Stomach smooth muscle (tissue), 2 donors: ENCODE measurements at regions not wholly inside any gene's neighbourhood (a gene's known extent, or its start where the extent isn't known, plus 50 kb on each side); places are given as distances from the start of the nearest gene placed in this dataset.

ENCODE experiments used
- H3K27ac ChIP-seq: one replicate; pipeline ENCODE4 v1.7.0; 2013; ENCODE audit warnings: mild to moderate bottlenecking, low read length, inconsistent platforms
- H3K27me3 ChIP-seq, 2 donors: one replicate each; pipeline ENCODE4 v1.7.0; 2013; ENCODE audit warnings: low read length in 2 of 2; ENCODE audit not compliant: insufficient read depth in 2 of 2, control insufficient read depth in 1 of 2
- H3K36me3 ChIP-seq, 2 donors: one replicate each; pipeline ENCODE4 v1.7.0; 2013; ENCODE audit warnings: low read length in 2 of 2; ENCODE audit not compliant: control insufficient read depth in 2 of 2, insufficient read depth in 2 of 2
- H3K4me1 ChIP-seq: one replicate; pipeline ENCODE4 v1.7.0; 2013; ENCODE audit warnings: low read length; ENCODE audit not compliant: control insufficient read depth, insufficient read depth
- H3K4me3 ChIP-seq, 2 donors: one replicate each; pipeline ENCODE4 v1.7.0; 2013; ENCODE audit warnings: low read length in 2 of 2
- H3K9ac ChIP-seq, 2 donors: one replicate each; pipeline ENCODE4 v1.7.0; 2013; ENCODE audit warnings: low read length in 2 of 2, mild to moderate bottlenecking in 1 of 2
- H3K9me3 ChIP-seq, 2 donors: one replicate each; pipeline ENCODE4 v1.7.0; 2013; ENCODE audit warnings: low read length in 2 of 2; ENCODE audit not compliant: control insufficient read depth in 2 of 2
- donor health status: healthy.
- donor health status: Pancreatic carcinoma.

DNA sequence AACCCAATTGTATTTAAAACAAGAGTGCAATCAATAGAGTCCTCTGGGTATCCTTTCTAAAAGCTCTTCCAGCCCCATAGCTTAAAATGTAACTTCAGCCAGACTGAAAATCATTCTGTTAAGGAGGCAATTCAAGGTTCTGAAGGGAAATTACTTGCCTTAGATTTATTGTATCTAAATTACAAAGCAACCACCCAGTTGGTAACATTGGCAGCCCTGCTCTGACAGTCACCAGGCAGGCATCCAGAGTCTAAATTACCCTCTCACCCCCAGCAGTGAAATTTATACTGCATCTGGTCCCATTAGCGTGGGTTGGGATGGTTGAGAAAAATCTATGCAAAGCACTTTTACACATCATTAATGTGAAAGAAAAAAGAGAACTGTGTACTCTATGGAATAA is 514.7 kb downstream of the MTRR start:
- H3K9me3 ChIP-seq, result no peaks in the 10 kb centered on the region
- no peaks in the 10 kb centered on the region for H3K27me3 ChIP-seq
- H3K9ac ChIP-seq, result no peak overlapping the region
- H3K27ac ChIP-seq, result no peak overlapping the region
- no peaks in the 10 kb centered on the region for H3K4me1 ChIP-seq
- no peaks in the 10 kb centered on the region for H3K36me3 ChIP-seq
- H3K4me3 ChIP-seq, result no peak overlapping the region

DNA sequence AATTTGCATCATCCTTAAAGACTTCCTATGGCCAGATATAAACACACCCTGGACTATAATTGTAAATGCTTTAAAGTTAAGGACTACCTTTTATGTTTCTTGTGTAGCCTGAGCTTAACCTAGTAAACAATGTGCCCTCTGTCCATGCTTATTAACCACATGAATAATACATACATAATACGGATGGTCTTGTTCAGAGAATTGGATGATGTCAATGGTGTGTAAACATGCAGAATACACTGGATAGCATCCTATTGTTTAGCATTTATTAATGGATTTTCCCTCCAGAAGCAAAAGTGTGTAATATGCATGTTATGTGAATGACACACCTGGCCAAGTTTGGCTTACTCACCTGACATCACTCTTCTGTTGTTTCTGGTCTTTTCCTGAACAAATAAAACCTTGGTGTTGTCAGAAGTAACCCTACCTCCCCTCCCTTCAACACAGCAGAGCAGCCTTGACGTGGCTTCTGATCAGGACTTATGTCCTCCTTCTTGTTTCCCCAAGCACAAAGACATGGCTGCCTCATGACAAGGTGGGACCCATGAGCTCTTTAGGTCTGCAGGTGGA is 517.9 kb downstream of the MTRR start:
- Histone ChIP-seq H3K4me1 (no peaks in the 10 kb centered on the region), H3K27me3 (no peaks in the 10 kb centered on the region), H3K9ac (no peak overlapping the region), H3K4me3 (no peak overlapping the region), H3K36me3 (no peaks in the 10 kb centered on the region), H3K27ac (no peak overlapping the region), H3K9me3 (no peaks in the 10 kb centered on the region)

DNA sequence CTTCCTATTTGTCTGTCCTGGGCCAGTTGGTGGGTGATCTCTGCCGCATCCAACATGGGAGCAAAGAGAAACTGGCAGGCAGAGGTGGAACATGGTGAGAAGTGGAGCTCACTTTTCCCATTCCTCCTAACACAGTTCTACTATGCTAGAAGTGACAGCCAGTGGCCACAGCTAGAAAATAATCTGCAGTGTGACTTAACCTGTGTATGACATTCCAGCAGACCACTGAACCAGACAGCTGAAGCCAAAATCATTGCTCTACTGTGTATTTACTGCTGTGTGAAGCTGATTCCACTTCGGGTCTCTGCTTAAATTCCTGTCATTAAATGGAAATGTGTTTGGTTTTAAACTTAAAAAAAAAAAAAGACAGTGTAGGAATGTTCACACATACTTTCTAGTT is 523.0 kb downstream of the MTRR start:
- no peak overlapping the region for H3K27ac ChIP-seq
- no peaks in the 10 kb centered on the region for H3K4me1 ChIP-seq
- no peak overlapping the region for H3K4me3 ChIP-seq
- H3K9ac ChIP-seq, result no peak overlapping the region
- no peaks in the 10 kb centered on the region for H3K9me3 ChIP-seq
- no peaks in the 10 kb centered on the region for H3K36me3 ChIP-seq
- H3K27me3 ChIP-seq, result no peaks in the 10 kb centered on the region

DNA sequence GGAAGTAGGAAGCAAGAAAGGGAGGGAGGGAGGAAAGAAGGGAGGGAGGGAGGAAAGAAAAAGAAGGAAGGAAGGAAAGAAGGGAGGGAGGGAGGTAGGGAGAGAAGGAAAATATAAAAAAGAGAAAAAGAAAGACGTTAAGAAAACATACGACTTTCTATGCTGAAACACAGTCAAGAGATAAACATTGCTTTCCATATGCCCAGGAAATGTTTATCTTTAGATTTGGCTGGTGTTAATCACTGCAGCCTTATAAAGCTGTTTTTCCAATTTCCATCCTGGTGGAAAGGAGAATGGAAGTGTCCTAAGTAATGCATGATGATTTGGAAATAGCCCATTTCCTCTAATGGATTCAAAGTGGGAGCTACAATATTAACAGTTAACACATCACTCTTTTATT is 524.3 kb downstream of the MTRR start:
- Histone ChIP-seq H3K9ac (no peak overlapping the region), H3K27me3 (no peaks in the 10 kb centered on the region), H3K9me3 (no peaks in the 10 kb centered on the region), H3K4me1 (no peaks in the 10 kb centered on the region), H3K27ac (no peak overlapping the region), H3K4me3 (no peak overlapping the region), H3K36me3 (no peaks in the 10 kb centered on the region)

DNA sequence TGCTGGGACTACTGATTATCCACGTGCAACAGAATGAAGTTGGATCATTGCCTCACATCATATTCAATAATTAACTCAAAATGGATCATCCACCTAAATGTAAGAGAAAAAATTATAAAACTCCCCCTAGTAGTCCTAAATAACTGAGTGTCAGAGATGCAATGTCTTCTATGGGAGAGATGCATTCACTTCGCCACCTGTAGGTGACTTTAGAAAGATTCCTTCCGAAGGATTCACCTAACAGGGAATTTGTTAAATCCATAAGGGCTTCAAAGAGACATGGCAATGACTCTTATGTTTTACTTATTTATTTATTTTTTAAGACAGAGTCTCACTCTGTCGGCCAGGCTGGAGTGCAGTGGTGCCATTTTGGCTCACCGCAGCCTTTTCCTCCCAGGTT is 526.0 kb downstream of the MTRR start:
- H3K27ac ChIP-seq, result no peak overlapping the region
- H3K4me1 ChIP-seq, result no peaks in the 10 kb centered on the region
- H3K36me3 ChIP-seq, result no peaks in the 10 kb centered on the region
- no peak overlapping the region for H3K4me3 ChIP-seq
- no peaks in the 10 kb centered on the region for H3K27me3 ChIP-seq
- H3K9me3 ChIP-seq, result no peaks in the 10 kb centered on the region
- no peak overlapping the region for H3K9ac ChIP-seq

DNA sequence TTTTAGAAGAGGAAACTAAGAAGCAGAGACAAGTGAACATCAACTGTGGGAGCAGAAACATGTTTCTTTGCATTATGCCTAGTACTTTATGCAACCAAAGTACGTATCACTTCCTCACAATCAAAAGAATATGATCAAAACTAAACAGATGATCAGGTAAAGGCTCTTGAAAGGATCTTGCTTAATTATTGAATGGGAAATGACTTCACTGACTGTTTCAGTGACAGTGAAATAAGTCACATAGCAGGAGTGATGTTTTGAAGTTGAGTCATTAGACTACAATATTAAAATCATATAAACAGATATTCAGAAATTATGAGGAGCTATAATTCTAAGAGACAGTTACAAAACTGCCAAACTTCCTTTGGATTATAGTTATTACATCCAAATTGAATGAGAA is 527.3 kb downstream of the MTRR start:
- H3K9ac ChIP-seq, result no peak overlapping the region
- no peaks in the 10 kb centered on the region for H3K9me3 ChIP-seq
- H3K36me3 ChIP-seq, result no peaks in the 10 kb centered on the region
- H3K4me1 ChIP-seq, result no peaks in the 10 kb centered on the region
- no peak overlapping the region for H3K27ac ChIP-seq
- H3K27me3 ChIP-seq, result no peaks in the 10 kb centered on the region
- no peak overlapping the region for H3K4me3 ChIP-seq

DNA sequence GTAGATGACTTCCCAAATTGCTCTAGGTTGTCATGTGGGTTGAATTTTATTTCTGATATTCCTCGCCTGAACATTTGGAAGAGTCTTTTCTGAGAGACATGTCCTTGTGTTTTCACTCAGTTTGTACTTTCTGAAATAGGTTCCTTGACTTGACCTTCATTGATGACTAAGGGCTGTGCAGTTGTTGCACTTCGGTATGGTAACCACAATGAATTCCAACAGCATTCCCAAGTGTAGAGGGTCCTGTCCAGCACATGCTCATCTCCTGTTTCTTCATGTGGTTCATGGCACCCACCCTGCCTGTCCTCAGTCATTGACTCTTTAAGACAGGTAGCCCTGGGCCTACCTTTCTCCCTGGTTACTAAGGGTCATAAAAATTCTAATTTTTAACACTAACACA is 527.8 kb downstream of the MTRR start:
- H3K27ac ChIP-seq, result no peak overlapping the region
- H3K4me3 ChIP-seq, result no peak overlapping the region
- H3K9me3 ChIP-seq, result no peaks in the 10 kb centered on the region
- no peak overlapping the region for H3K9ac ChIP-seq
- H3K4me1 ChIP-seq, result no peaks in the 10 kb centered on the region
- no peaks in the 10 kb centered on the region for H3K27me3 ChIP-seq
- H3K36me3 ChIP-seq, result no peaks in the 10 kb centered on the region

DNA sequence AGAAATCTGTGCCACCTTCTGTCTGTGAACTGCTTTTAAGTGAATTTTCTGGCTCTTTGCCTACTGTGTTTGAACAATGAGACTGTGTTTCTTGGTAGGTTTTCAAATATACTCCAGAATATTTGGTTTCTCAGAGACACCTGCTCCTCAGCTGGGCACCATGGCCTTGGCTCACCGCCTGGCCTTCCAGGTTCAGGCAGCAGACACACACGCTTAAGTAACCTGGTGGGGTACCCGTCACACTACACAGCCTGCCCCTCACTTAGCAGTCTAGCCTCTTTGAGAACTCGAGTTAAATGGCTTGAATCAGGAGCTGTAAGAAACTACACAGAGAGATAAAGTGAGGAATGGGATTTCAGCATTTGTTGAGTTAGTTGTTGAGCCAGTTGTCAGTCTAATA is 530.5 kb downstream of the MTRR start:
- no peaks in the 10 kb centered on the region for H3K27me3 ChIP-seq
- no peak overlapping the region for H3K9ac ChIP-seq
- no peaks in the 10 kb centered on the region for H3K4me1 ChIP-seq
- H3K27ac ChIP-seq, result no peak overlapping the region
- no peak overlapping the region for H3K4me3 ChIP-seq
- no peaks in the 10 kb centered on the region for H3K36me3 ChIP-seq
- no peaks in the 10 kb centered on the region for H3K9me3 ChIP-seq

DNA sequence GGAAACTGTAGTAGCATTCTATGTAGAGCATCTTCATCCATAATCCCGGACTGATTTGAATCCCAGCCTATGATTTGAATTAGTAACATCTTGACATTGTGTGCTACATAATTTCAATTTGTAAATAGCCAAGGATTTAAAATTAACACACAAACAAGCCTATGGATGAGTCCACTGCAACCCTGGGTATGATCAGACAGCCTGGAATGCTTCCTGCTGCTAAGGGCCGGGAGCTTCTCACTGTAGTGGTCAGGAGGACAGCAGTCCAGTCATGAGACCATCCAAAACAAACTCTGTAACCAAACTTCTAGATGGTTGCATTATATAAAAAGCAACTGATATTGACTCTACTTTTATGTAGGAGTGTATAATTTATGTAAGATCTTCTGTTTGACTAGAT is 539.3 kb downstream of the MTRR start:
- Histone ChIP-seq H3K36me3 (no peaks in the 10 kb centered on the region), H3K27me3 (no peaks in the 10 kb centered on the region), H3K9me3 (peaks cover 2 to 4% of the 10 kb centered on the region in 2 donors), H3K4me3 (no peak overlapping the region), H3K27ac (no peak overlapping the region), H3K4me1 (no peaks in the 10 kb centered on the region), H3K9ac (no peak overlapping the region)

DNA sequence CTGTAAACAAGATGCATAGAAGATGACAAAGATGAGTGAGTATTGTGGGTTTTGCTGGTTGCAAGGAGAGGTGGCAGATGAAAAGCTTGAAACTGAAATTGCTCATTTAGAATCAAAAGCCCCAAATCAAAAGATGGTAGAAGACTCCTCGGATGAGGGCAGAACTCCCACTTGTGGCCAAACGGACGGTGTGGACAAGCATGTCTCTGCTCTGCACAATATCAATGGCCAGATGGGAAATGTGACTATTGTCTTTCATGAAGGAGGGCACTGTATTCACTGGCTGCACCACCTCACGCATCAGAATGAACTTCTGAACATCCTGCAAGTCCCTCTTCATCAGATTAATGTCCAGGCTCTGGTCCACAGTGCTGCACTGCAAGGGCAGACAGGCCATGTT is 541.7 kb downstream of the MTRR start:
- H3K4me3 ChIP-seq, result no peak overlapping the region
- H3K9ac ChIP-seq, result no peak overlapping the region
- H3K4me1 ChIP-seq, result no peaks in the 10 kb centered on the region
- H3K9me3 ChIP-seq, result peaks cover 2 to 4% of the 10 kb centered on the region in 2 donors
- no peaks in the 10 kb centered on the region for H3K36me3 ChIP-seq
- H3K27me3 ChIP-seq, result no peaks in the 10 kb centered on the region
- H3K27ac ChIP-seq, result no peak overlapping the region

DNA sequence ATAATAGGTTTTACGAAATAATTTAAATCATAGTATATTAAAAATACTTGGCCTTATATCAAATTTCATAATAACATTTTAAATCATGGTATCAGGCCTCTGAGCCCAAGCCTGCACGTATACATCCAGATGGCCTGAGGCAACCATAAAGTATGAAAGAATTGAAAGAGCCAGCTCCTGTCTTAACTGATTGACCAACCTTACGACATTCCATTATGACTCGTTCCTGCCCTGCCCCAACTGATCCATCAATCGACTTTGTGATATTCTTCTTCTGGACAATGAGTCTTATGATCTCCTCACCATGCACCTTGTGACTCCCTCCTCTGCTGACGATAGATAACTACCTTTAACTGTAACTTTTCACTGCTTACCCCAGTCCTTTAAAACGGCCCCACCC is 545.0 kb downstream of the MTRR start:
- no peaks in the 10 kb centered on the region for H3K27me3 ChIP-seq
- H3K27ac ChIP-seq, result no peak overlapping the region
- no peak overlapping the region for H3K4me3 ChIP-seq
- no peaks in the 10 kb centered on the region for H3K36me3 ChIP-seq
- no peak overlapping the region for H3K9ac ChIP-seq
- H3K9me3 ChIP-seq, result no peaks in the 10 kb centered on the region
- H3K4me1 ChIP-seq, result no peaks in the 10 kb centered on the region
